ENCODE measurements at regions not wholly inside any gene's neighbourhood (a gene's known extent, or its start where the extent isn't known, plus 50 kb on each side); places are given as distances from the start of the nearest gene placed in this dataset.
"Not testable (repeated sequence)": the region's sequence is repeated elsewhere in the genome, so short reads cannot be mapped to it uniquely, and the experiment has no call there.

- no peak for DNase-seq (ENCODE audit: low read depth, low spot score)
Measured at GRCh38 chr14:106508216-106508615, 981.8 kb downstream of the TMEM121 start.

GRCh38 chr14:106509176-106509575 is 982.8 kb downstream of the TMEM121 start:
- no peak for DNase-seq (ENCODE audit: low read depth, low spot score)

GRCh38 chr14:106509807-106510206 is 983.4 kb downstream of the TMEM121 start:
- no peak for DNase-seq (ENCODE audit: low read depth, low spot score)

GRCh38 chr14:106511006-106511799 is 984.8 kb downstream of the TMEM121 start:
- DNase-seq (ENCODE audit: low read depth, low spot score), result no peak

GRCh38 chr14:106511800-106512198 is 985.4 kb downstream of the TMEM121 start:
- DNase-seq (ENCODE audit: low read depth, low spot score), result no peak

- no peak for DNase-seq (ENCODE audit: low read depth, low spot score)
Measured at GRCh38 chr14:106513302-106513701, 986.9 kb downstream of the TMEM121 start.

GRCh38 chr14:106518054-106518943 is 991.9 kb downstream of the TMEM121 start:
- DNase-seq (ENCODE audit: low read depth, low spot score), result no peak

GRCh38 chr14:106522118-106522517 is 995.7 kb downstream of the TMEM121 start:
- DNase-seq (ENCODE audit: low read depth, low spot score), result not testable (repeated sequence)

- no peak for DNase-seq (ENCODE audit: low read depth, low spot score)
Measured at GRCh38 chr14:106522990-106523389, 996.6 kb downstream of the TMEM121 start.

GRCh38 chr14:106528717-106529116 is 1002.3 kb downstream of the TMEM121 start:
- DNase-seq (ENCODE audit: low read depth, low spot score), result no peak

GRCh38 chr14:106530031-106530422 is 1003.6 kb downstream of the TMEM121 start:
- DNase-seq (ENCODE audit: low read depth, low spot score), result no peak

- DNase-seq (ENCODE audit: low read depth, low spot score), result no peak
Measured at GRCh38 chr14:106530423-106531107, 1004.2 kb downstream of the TMEM121 start.

- DNase-seq (ENCODE audit: low read depth, low spot score), result not testable (repeated sequence)
Measured at GRCh38 chr14:106537597-106537996, 1011.2 kb downstream of the TMEM121 start.

GRCh38 chr14:106538201-106538600 is 1011.8 kb downstream of the TMEM121 start:
- DNase-seq (ENCODE audit: low read depth, low spot score), result no peak

- DNase-seq (ENCODE audit: low read depth, low spot score), result no peak
Measured at GRCh38 chr14:106547735-106548434, 1021.5 kb downstream of the TMEM121 start.

GRCh38 chr14:106549064-106549463 is 1022.7 kb downstream of the TMEM121 start:
- no peak for DNase-seq (ENCODE audit: low read depth, low spot score)

- DNase-seq (ENCODE audit: low read depth, low spot score), result no peak
Measured at GRCh38 chr14:106551265-106551664, 1024.9 kb downstream of the TMEM121 start.

- DNase-seq (ENCODE audit: low read depth, low spot score), result not testable (repeated sequence)
Measured at GRCh38 chr14:106556211-106556610, 1029.8 kb downstream of the TMEM121 start.

- DNase-seq (ENCODE audit: low read depth, low spot score), result no peak
Measured at GRCh38 chr14:106556665-106557289, 1030.4 kb downstream of the TMEM121 start.

GRCh38 chr14:106562451-106562850 is 1036.1 kb downstream of the TMEM121 start:
- no peak for DNase-seq (ENCODE audit: low read depth, low spot score)

Measured in iPS DF 19.7 (cell line).